CD4-positive, CD25-positive, alpha-beta regulatory T cell (primary cell): ENCODE measurements at regions not wholly inside any gene's neighbourhood (a gene's known extent, or its start where the extent isn't known, plus 50 kb on each side); places are given as distances from the start of the nearest gene placed in this dataset.

Experiments used
- ATAC-seq, 2 donors: fragments of 150-1000 bp; cut with Tn5 transposase; one replicate each; pipeline ENCODE4 v1.10.0; 2021; ENCODE audit warnings: low read depth in 2 of 2, moderate number of reproducible peaks in 2 of 2, moderate library complexity in 1 of 2
- DNase-seq, 3 donors: peaks; one replicate each; pipeline versions ENCODE4 v3.0.0 to v3.0.0-alpha.2; 2012 to 2022; ENCODE audit warnings: mixed read lengths in 1 of 3
- H3K27ac ChIP-seq: one replicate; pipeline ENCODE4 v1.7.0; 2013; ENCODE audit warnings: mild to moderate bottlenecking, low read length; ENCODE audit not compliant: insufficient read depth, poor library complexity, severe bottlenecking
- H3K27me3 ChIP-seq: one replicate; pipeline ENCODE4 v1.7.0; 2013; ENCODE audit warnings: low read length; ENCODE audit not compliant: control insufficient read depth, insufficient read depth
- H3K36me3 ChIP-seq: one replicate; pipeline ENCODE4 v1.7.0; 2013; ENCODE audit warnings: mild to moderate bottlenecking, low read length, moderate library complexity; ENCODE audit not compliant: control insufficient read depth, insufficient read depth
- H3K4me1 ChIP-seq: 2 replicates; pipeline ENCODE4 v1.7.0; 2013; ENCODE audit warnings: mild to moderate bottlenecking, low read length; ENCODE audit not compliant: insufficient read depth, control insufficient read depth, poor library complexity, severe bottlenecking
- H3K4me3 ChIP-seq: one replicate; pipeline ENCODE4 v1.7.0; 2013; ENCODE audit warnings: low read depth, mild to moderate bottlenecking, low read length, moderate library complexity
- H3K9me3 ChIP-seq, 2 experiments: 1 replicate in 1 of 2; 2 replicates in 1 of 2; pipeline ENCODE4 v1.7.0; 2013; ENCODE audit warnings: low read length in 2 of 2, mild to moderate bottlenecking in 1 of 2, moderate library complexity in 1 of 2; ENCODE audit not compliant: control insufficient read depth in 2 of 2
- H3K27ac Mint-ChIP-seq, 3 donors: one replicate each; pipeline ENCODE4 v1.8.0; 2020 to 2022; ENCODE audit warnings: mild to moderate bottlenecking in 3 of 3, mixed read lengths in 3 of 3, moderate library complexity in 2 of 3
- H3K27me3 Mint-ChIP-seq: one replicate; pipeline ENCODE4 v1.8.0; 2022; ENCODE audit warnings: mild to moderate bottlenecking, mixed read lengths
- H3K36me3 Mint-ChIP-seq: one replicate; pipeline ENCODE4 v1.8.0; 2020; ENCODE audit warnings: mixed read lengths
- H3K4me1 Mint-ChIP-seq, 4 donors: one replicate each; pipeline ENCODE4 v1.8.0; 2020 to 2022; ENCODE audit warnings: mixed read lengths in 4 of 4, mild to moderate bottlenecking in 1 of 4
- H3K4me3 Mint-ChIP-seq, 4 donors: one replicate each; pipeline ENCODE4 v1.8.0; 2020 to 2022; ENCODE audit warnings: mild to moderate bottlenecking in 4 of 4, mixed read lengths in 4 of 4, moderate library complexity in 3 of 4
- H3K9me3 Mint-ChIP-seq, 7 donors: one replicate each; pipeline ENCODE4 v1.8.0; 2020 to 2022; ENCODE audit warnings: mixed read lengths in 7 of 7, mild to moderate bottlenecking in 3 of 7, moderate library complexity in 2 of 7

DNA sequence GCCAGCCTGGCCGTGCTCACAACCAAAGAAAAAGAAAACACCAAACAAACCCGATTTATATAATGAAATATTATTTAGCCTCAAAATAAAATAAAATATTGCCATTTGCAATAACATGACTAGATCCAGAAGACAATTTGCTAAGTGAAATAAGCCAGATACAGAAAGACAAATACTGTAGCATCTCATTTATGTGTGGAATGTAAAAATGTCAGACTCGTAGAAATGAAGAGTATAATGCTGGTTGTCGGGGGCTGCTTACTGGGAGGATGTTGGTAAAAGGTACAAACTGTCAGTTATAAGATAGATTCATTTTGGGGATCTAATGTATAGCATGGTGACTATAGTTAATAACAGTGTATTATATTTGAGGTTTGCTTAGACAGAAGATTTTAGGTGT lies 269.7 kb downstream of the THBS2 start:
- H3K9me3 Mint-ChIP-seq, result peaks cover 1 to 22% (median 6%) of the 10 kb centered on the region in 7 donors
- H3K4me3 ChIP-seq, result no peak overlapping the region
- ATAC-seq, result no peak

DNA sequence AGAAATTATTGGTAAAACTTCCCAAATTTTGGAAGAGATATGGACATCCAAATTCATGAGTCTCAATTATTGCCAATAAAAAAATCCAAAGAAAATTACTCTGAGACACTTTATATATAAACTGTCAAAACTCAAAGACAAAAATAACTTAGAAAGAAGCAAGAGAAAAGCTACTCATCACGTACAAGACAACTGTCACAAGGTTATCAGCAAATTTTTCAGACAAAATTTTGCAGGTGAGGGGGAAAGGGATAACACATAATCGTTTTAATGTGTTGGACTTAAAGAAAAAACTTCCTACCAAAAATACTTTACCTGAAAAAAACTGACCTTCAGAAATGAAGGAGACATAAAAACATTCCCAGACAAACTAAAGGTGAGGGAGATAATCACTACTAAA lies 272.5 kb downstream of the THBS2 start:
- Mint-ChIP-seq H3K4me1 (no peaks in the 10 kb centered on the region), H3K9me3 (peaks cover 1 to 22% (median 6%) of the 10 kb centered on the region in 7 donors), H3K4me3 (no peak overlapping the region), H3K27ac (no peak overlapping the region), H3K36me3 (no peaks in the 10 kb centered on the region), H3K27me3 (peaks cover 7% of the 10 kb centered on the region)
- DNase-seq (no peak), ATAC-seq (no peak)
- no peak overlapping the region for H3K4me3 ChIP-seq
- H3K9me3 ChIP-seq, result peaks cover 0 to 6% of the 10 kb centered on the region in 2 experiments
- no peak overlapping the region for H3K27ac ChIP-seq
- no peaks in the 10 kb centered on the region for H3K27me3 ChIP-seq
- no peaks in the 10 kb centered on the region for H3K36me3 ChIP-seq
- no peaks in the 10 kb centered on the region for H3K4me1 ChIP-seq

More for the DNA sequence above, 269.7 kb downstream of the THBS2 start:
- H3K4me3 Mint-ChIP-seq, result no peak overlapping the region
- DNase-seq, result no peak
- Histone ChIP-seq H3K9me3 (peaks cover 0 to 6% of the 10 kb centered on the region in 2 experiments), H3K36me3 (no peaks in the 10 kb centered on the region), H3K27me3 (no peaks in the 10 kb centered on the region), H3K4me1 (no peaks in the 10 kb centered on the region), H3K27ac (no peak overlapping the region)
- peaks cover 7% of the 10 kb centered on the region for H3K27me3 Mint-ChIP-seq
- no peaks in the 10 kb centered on the region for H3K36me3 Mint-ChIP-seq
- H3K4me1 Mint-ChIP-seq, result peaks cover 0 to 3% (median 0%) of the 10 kb centered on the region in 4 donors
- no peak overlapping the region for H3K27ac Mint-ChIP-seq

DNA sequence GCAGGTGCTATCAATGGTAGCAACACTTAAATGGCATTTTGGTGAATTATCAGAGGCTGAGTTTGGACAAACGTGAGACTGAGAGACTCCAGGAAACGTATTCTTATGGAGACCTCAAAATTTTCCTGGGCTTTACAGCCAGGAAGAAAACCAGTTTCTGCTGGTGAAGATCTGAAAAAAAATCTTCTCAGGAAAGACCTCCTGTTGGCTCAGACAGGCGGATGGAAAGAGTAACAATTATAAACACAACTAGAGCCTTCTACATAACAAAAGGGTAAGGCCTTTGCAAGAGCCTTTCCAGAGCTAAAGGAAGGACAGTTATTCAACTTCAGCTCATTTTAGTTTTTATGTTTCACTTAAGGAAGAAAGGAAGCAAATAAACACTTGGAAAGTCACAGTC lies 274.4 kb downstream of the THBS2 start:
- DNase-seq (no peak), ATAC-seq (no peak)
- Mint-ChIP-seq H3K27ac (no peak overlapping the region), H3K4me1 (no peaks in the 10 kb centered on the region), H3K36me3 (no peaks in the 10 kb centered on the region), H3K27me3 (peaks cover 7% of the 10 kb centered on the region), H3K9me3 (peaks cover 1 to 22% (median 6%) of the 10 kb centered on the region in 7 donors), H3K4me3 (no peak overlapping the region)
- Histone ChIP-seq H3K4me3 (no peak overlapping the region), H3K27me3 (no peaks in the 10 kb centered on the region), H3K9me3 (peaks cover 0 to 6% of the 10 kb centered on the region in 2 experiments), H3K4me1 (no peaks in the 10 kb centered on the region), H3K36me3 (no peaks in the 10 kb centered on the region), H3K27ac (no peak overlapping the region)

GRCh38 chr6:168972128-168972527 lies 281.5 kb downstream of the THBS2 start:
- H3K4me1 Mint-ChIP-seq, result no peaks in the 10 kb centered on the region

DNA sequence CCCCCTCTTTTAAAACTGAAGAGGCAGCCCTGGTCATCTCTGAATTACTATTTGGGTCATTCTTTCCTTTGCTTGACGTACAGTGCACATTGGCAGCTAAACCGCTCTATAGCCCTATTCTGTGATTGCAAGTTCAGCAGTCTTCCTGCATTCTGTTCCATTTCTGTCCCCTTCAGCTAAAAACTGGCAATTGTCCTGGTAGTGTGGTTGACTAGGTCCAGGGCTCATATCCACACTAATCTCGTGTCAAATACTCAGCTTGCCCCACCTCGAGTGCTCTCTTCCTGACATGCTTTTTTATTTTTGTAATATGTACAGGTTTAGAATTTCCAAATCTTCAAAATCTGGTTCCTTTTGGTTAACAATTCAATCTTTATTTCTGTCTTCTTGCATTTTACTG lies 282.1 kb downstream of the THBS2 start:
- no peaks in the 10 kb centered on the region for H3K9me3 ChIP-seq
- Mint-ChIP-seq H3K27me3 (peaks cover 14% of the 10 kb centered on the region), H3K4me1 (no peaks in the 10 kb centered on the region), H3K36me3 (no peaks in the 10 kb centered on the region), H3K4me3 (no peak overlapping the region), H3K27ac (no peak overlapping the region), H3K9me3 (peaks cover 0 to 2% (median 0%) of the 10 kb centered on the region in 7 donors)
- no peaks in the 10 kb centered on the region for H3K4me1 ChIP-seq
- DNase-seq, result no peak
- H3K4me3 ChIP-seq, result no peak overlapping the region
- H3K27ac ChIP-seq, result no peak overlapping the region
- H3K27me3 ChIP-seq, result no peaks in the 10 kb centered on the region
- no peak for ATAC-seq
- H3K36me3 ChIP-seq, result no peaks in the 10 kb centered on the region

More at GRCh38 chr6:168972128-168972527, 281.5 kb downstream of the THBS2 start:
- Mint-ChIP-seq H3K27me3 (peaks cover 13% of the 10 kb centered on the region), H3K9me3 (peaks cover 0 to 2% (median 0%) of the 10 kb centered on the region in 7 donors), H3K27ac (no peak overlapping the region), H3K4me3 (no peak overlapping the region), H3K36me3 (no peaks in the 10 kb centered on the region)
- no peaks in the 10 kb centered on the region for H3K27me3 ChIP-seq
- H3K4me3 ChIP-seq, result no peak overlapping the region
- H3K9me3 ChIP-seq, result no peaks in the 10 kb centered on the region
- ATAC-seq (no peak), DNase-seq (no peak)
- H3K4me1 ChIP-seq, result no peaks in the 10 kb centered on the region
- no peaks in the 10 kb centered on the region for H3K36me3 ChIP-seq
- H3K27ac ChIP-seq, result no peak overlapping the region

GRCh38 chr6:168968801-168969200 lies 284.8 kb downstream of the THBS2 start:
- H3K27me3 Mint-ChIP-seq, result peaks cover 19% of the 10 kb centered on the region
- Histone ChIP-seq H3K27ac (no peak overlapping the region), H3K4me1 (no peaks in the 10 kb centered on the region), H3K27me3 (no peaks in the 10 kb centered on the region), H3K4me3 (no peak overlapping the region), H3K9me3 (no peaks in the 10 kb centered on the region), H3K36me3 (no peaks in the 10 kb centered on the region)
- H3K36me3 Mint-ChIP-seq, result no peaks in the 10 kb centered on the region
- no peaks in the 10 kb centered on the region for H3K9me3 Mint-ChIP-seq
- no peaks in the 10 kb centered on the region for H3K4me1 Mint-ChIP-seq
- H3K27ac Mint-ChIP-seq, result no peak overlapping the region
- DNase-seq (no peak), ATAC-seq (no peak)
- no peak overlapping the region for H3K4me3 Mint-ChIP-seq

GRCh38 chr6:168968228-168968627 lies 285.4 kb downstream of the THBS2 start:
- peaks cover 19% of the 10 kb centered on the region for H3K27me3 Mint-ChIP-seq

GRCh38 chr6:168967281-168967925 lies 286.2 kb downstream of the THBS2 start:
- H3K4me1 ChIP-seq, result no peaks in the 10 kb centered on the region
- no peaks in the 10 kb centered on the region for H3K9me3 Mint-ChIP-seq
- no peak overlapping the region for H3K4me3 ChIP-seq
- no peak for ATAC-seq
- H3K27ac Mint-ChIP-seq, result no peak overlapping the region
- peak overlapping the region in 1 of 4 donors; percentile 43 for H3K4me3 Mint-ChIP-seq
- no peaks in the 10 kb centered on the region for H3K36me3 Mint-ChIP-seq
- H3K36me3 ChIP-seq, result no peaks in the 10 kb centered on the region
- peaks cover 19% of the 10 kb centered on the region for H3K27me3 Mint-ChIP-seq
- H3K4me1 Mint-ChIP-seq, result peaks cover 0 to 1% (median 0%) of the 10 kb centered on the region in 4 donors
- no peak for DNase-seq
- peaks cover 2% of the 10 kb centered on the region for H3K27me3 ChIP-seq
- H3K9me3 ChIP-seq, result no peaks in the 10 kb centered on the region
- no peak overlapping the region for H3K27ac ChIP-seq

More at GRCh38 chr6:168968228-168968627, 285.4 kb downstream of the THBS2 start:
- ATAC-seq (no peak), DNase-seq (peak in 2 of 3 donors; percentile 1 to 9)
- peaks cover 0 to 1% (median 0%) of the 10 kb centered on the region in 4 donors for H3K4me1 Mint-ChIP-seq
- no peaks in the 10 kb centered on the region for H3K9me3 ChIP-seq
- no peaks in the 10 kb centered on the region for H3K36me3 Mint-ChIP-seq
- H3K4me3 Mint-ChIP-seq, result no peak overlapping the region
- no peaks in the 10 kb centered on the region for H3K4me1 ChIP-seq
- H3K27me3 ChIP-seq, result peaks cover 2% of the 10 kb centered on the region
- no peaks in the 10 kb centered on the region for H3K9me3 Mint-ChIP-seq
- H3K36me3 ChIP-seq, result no peaks in the 10 kb centered on the region
- H3K27ac Mint-ChIP-seq, result no peak overlapping the region
- no peak overlapping the region for H3K27ac ChIP-seq
- H3K4me3 ChIP-seq, result no peak overlapping the region
